Nephron (organoid): ENCODE measurements at regions not wholly inside any gene's neighbourhood (a gene's known extent, or its start where the extent isn't known, plus 50 kb on each side); places are given as distances from the start of the nearest gene placed in this dataset.
"Not testable (repeated sequence)": the region's sequence is repeated elsewhere in the genome, so short reads cannot be mapped to it uniquely, and the experiment has no call there.

Source experiments
- H3K27ac Mint-ChIP-seq, 3 experiments: 2 replicates each; pipeline ENCODE4 v1.8.0; 2020; ENCODE audit warnings: mixed read lengths in 3 of 3, mild to moderate bottlenecking in 2 of 3, moderate library complexity in 1 of 3
- H3K27me3 Mint-ChIP-seq: 2 replicates; pipeline ENCODE4 v1.8.0; 2021; ENCODE audit warnings: low read depth, mild to moderate bottlenecking, moderate library complexity, mixed read lengths
- H3K36me3 Mint-ChIP-seq: 2 replicates; pipeline ENCODE4 v1.8.0; 2020; ENCODE audit warnings: low read depth, mixed read lengths
- H3K4me1 Mint-ChIP-seq: 2 replicates; pipeline ENCODE4 v1.8.0; 2020; ENCODE audit warnings: mixed read lengths
- H3K4me3 Mint-ChIP-seq, 3 experiments: 2 replicates each; pipeline ENCODE4 v1.8.0; 2020; ENCODE audit warnings: mild to moderate bottlenecking in 3 of 3, mixed read lengths in 3 of 3, moderate library complexity in 2 of 3
- H3K9me3 Mint-ChIP-seq: 2 replicates; pipeline ENCODE4 v1.8.0; 2020; ENCODE audit warnings: mixed read lengths
- TF ChIP-seq, protein P1 (sequence below), 3 experiments: fragments of 200-600 bp; sonication (generic); IDR thresholded peaks; one replicate each; pipeline ENCODE4 v1.5.0; 2021; ENCODE audit warnings: antibody characterized with exemption in 3 of 3; ENCODE audit not compliant: unreplicated experiment in 3 of 3

DNA sequence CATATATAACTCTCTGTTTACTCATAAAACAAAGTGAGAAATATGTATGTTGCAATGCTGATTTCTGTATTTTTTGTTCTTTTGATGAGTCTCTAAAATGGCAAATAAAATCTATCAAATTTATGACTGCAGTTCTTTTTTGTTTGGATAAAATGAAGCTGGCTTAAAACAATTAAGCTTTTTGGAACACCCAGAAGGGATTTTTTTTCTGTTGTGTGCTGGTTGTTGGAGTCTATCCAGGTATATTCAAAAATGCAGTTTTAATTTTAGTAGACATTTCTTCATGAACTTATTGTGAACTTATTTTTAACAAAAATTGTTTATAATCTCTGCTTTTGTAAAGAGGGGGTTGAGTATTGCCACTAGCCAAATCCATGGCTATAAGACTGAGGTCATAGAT lies 405.5 kb downstream of the RAP2B start:
- no peaks in the 10 kb centered on the region for H3K27me3 Mint-ChIP-seq
- H3K9me3 Mint-ChIP-seq = peaks cover 27% of the 10 kb centered on the region
- no peak overlapping the region for H3K27ac Mint-ChIP-seq
- no peaks in the 10 kb centered on the region for H3K4me1 Mint-ChIP-seq
- TF ChIP-seq, protein P1, sequence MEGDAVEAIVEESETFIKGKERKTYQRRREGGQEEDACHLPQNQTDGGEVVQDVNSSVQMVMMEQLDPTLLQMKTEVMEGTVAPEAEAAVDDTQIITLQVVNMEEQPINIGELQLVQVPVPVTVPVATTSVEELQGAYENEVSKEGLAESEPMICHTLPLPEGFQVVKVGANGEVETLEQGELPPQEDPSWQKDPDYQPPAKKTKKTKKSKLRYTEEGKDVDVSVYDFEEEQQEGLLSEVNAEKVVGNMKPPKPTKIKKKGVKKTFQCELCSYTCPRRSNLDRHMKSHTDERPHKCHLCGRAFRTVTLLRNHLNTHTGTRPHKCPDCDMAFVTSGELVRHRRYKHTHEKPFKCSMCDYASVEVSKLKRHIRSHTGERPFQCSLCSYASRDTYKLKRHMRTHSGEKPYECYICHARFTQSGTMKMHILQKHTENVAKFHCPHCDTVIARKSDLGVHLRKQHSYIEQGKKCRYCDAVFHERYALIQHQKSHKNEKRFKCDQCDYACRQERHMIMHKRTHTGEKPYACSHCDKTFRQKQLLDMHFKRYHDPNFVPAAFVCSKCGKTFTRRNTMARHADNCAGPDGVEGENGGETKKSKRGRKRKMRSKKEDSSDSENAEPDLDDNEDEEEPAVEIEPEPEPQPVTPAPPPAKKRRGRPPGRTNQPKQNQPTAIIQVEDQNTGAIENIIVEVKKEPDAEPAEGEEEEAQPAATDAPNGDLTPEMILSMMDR (IDR thresholded peaks at IDR 0.05; ENCODE audit: unreplicated experiment in 3 of 3) = no peak
- no peaks in the 10 kb centered on the region for H3K36me3 Mint-ChIP-seq
- H3K4me3 Mint-ChIP-seq = no peak overlapping the region

DNA sequence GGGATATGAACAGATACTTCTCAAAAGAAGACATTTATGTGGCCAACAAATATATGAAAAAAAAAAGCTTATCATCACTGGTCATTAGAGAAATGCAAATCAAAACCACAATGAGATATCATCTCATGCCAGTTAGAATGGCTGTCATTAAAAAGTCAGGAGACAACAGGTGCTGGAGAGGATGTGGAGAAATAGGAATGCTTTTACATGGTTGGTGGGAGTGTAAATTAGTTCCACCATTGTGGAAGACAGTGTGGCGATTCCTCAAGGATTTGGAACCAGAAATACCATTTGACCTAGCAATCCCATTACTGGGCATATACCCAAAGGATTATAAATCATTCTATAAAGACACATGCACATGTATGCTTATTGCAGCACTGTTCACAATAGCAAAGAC lies 408.5 kb downstream of the RAP2B start:
- not testable (repeated sequence) for H3K4me1 Mint-ChIP-seq, H3K27me3 Mint-ChIP-seq, H3K27ac Mint-ChIP-seq, H3K36me3 Mint-ChIP-seq, H3K4me3 Mint-ChIP-seq, H3K9me3 Mint-ChIP-seq

DNA sequence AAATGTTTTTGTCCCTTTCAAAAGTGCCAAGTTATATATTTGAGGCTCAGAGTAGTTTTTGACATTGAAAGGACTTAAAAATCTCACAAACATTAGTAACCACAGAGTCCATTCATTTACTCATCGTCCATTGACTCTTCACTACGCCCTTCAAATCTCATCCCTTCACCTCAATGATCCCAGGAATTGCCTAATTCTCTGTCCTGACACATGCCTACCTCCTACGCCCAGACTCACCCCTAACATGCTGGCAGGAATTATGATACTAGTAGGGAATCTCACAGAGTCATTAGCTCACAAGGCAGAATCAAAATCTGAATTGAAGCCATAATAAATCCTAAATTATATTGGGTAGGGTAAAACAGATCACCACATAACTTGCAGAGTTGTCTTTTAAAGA lies 410.1 kb downstream of the RAP2B start:
- no peak overlapping the region for H3K27ac Mint-ChIP-seq
- no peak overlapping the region for H3K4me3 Mint-ChIP-seq
- H3K27me3 Mint-ChIP-seq = no peaks in the 10 kb centered on the region
- H3K4me1 Mint-ChIP-seq = peaks cover 5% of the 10 kb centered on the region
- TF ChIP-seq, protein P1 (IDR thresholded peaks at IDR 0.05; ENCODE audit: unreplicated experiment in 3 of 3) = no peak
- H3K36me3 Mint-ChIP-seq = no peaks in the 10 kb centered on the region
- H3K9me3 Mint-ChIP-seq = peaks cover 6% of the 10 kb centered on the region

DNA sequence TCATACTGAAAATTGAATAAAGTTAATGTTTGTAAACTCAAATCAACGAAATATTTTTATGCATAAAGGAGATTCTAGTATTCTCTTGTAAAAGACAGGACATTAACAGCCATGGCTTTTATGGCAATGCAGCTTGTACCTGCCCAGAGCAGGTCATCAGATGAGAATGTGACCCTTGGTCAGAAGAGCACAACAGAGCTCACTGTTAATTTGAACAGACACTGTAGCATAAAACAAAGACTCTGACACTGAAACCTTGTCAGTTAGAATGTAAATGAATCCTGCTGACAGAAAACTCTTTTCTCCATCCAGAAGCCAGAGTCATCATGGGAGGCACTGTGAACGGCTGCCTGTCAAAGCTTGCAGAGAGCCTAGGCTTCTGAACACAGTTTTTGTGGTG lies 410.6 kb downstream of the RAP2B start:
- Mint-ChIP-seq H3K4me1 (peaks cover 5% of the 10 kb centered on the region), H3K36me3 (no peaks in the 10 kb centered on the region), H3K27me3 (no peaks in the 10 kb centered on the region), H3K4me3 (no peak overlapping the region), H3K27ac (no peak overlapping the region), H3K9me3 (peaks cover 6% of the 10 kb centered on the region)
- TF ChIP-seq, protein P1 (IDR thresholded peaks at IDR 0.05; ENCODE audit: unreplicated experiment in 3 of 3) = no peak

DNA sequence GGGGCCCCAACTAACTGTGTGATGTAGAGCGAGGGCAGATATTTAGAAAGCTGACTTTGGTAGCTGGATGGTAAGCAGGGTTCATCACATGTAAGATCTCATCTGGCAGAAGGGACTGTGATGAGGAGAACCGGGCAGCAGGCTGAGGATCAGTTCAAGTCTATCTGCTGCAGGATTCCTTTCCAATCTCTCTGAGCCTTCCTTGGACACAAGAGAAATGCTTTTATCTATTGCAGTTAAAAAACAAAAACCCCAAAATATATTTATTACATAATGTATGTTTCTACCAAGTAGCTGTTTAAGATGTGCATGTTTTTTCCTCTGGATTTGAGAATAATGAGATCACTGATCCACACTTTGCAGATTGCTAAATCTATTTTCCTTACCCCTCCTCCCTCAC lies 411.5 kb downstream of the RAP2B start:
- TF ChIP-seq, protein P1 (IDR thresholded peaks at IDR 0.05; ENCODE audit: unreplicated experiment in 3 of 3) = no peak
- Mint-ChIP-seq H3K36me3 (no peaks in the 10 kb centered on the region), H3K9me3 (peaks cover 6% of the 10 kb centered on the region), H3K27me3 (no peaks in the 10 kb centered on the region), H3K4me3 (no peak overlapping the region), H3K27ac (no peak overlapping the region), H3K4me1 (peaks cover 5% of the 10 kb centered on the region)

DNA sequence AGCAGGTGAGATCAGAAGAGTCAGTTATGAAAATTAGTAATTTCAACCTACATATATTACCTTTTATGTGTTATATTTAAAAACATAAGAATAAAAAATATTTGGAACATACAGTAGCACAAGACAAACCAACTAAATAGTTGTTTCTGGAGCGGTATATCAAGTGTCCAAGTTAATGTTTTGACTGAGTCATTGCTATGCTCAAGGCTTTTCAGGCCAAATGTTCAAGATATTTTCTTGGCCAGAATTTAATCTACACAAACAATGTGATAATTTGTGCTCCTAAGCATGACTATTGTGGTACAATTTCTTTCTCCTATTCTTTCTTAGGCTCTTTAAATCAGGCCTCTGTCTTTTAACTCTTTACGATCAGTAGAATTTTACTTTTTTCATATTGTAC lies 412.4 kb downstream of the RAP2B start:
- no peak overlapping the region for H3K4me3 Mint-ChIP-seq
- H3K4me1 Mint-ChIP-seq = peaks cover 5% of the 10 kb centered on the region

More for the DNA sequence above, 412.4 kb downstream of the RAP2B start:
- Mint-ChIP-seq H3K27me3 (no peaks in the 10 kb centered on the region), H3K27ac (no peak overlapping the region), H3K9me3 (peaks cover under 1% of the 10 kb centered on the region), H3K36me3 (no peaks in the 10 kb centered on the region)
- TF ChIP-seq, protein P1 (IDR thresholded peaks at IDR 0.05; ENCODE audit: unreplicated experiment in 3 of 3) = no peak
